Activated B cell treated with CpG ODN at 0.5 μM for 24 hours (primary cell): ENCODE measurements at regions not wholly inside any gene's neighbourhood (a gene's known extent, or its start where the extent isn't known, plus 50 kb on each side); places are given as distances from the start of the nearest gene placed in this dataset.

Experiments
- ATAC-seq: fragments of 200-7000 bp; cut with Tn5 transposase; one replicate; pipeline ENCODE4 v1.10.0; 2021; ENCODE audit warnings: low read depth, mild to moderate bottlenecking, moderate library complexity
- CTCF ChIA-PET: fragments of 350-600 bp; sonication (Branson Sonifier 250); formaldehyde crosslinking; loops from one replicate; lab custom pipeline; 2021; ENCODE audit warnings: antibody characterized with exemption; lab: Charles Lee
- POLR2A ChIA-PET: fragments of 350-600 bp; sonication (Branson Sonifier 250); formaldehyde crosslinking; loops from one replicate; lab custom pipeline; 2021; ENCODE audit warnings: antibody characterized with exemption; lab: Charles Lee
- DNase-seq: peaks from one replicate; pipeline ENCODE4 v3.0.0; 2022
- H3K27ac Mint-ChIP-seq: one replicate; pipeline ENCODE4 v1.8.0; 2020; ENCODE audit warnings: mixed read lengths
- H3K27me3 Mint-ChIP-seq: one replicate; pipeline ENCODE4 v1.8.0; 2021; ENCODE audit warnings: mixed read lengths
- H3K36me3 Mint-ChIP-seq: one replicate; pipeline ENCODE4 v1.8.0; 2021; ENCODE audit warnings: low read depth, mixed read lengths
- H3K4me1 Mint-ChIP-seq: one replicate; pipeline ENCODE4 v1.8.0; 2021; ENCODE audit warnings: mixed read lengths
- H3K4me3 Mint-ChIP-seq: one replicate; pipeline ENCODE4 v1.8.0; 2020; ENCODE audit warnings: mild to moderate bottlenecking, mixed read lengths
- H3K9me3 Mint-ChIP-seq: one replicate; pipeline ENCODE4 v1.8.0; 2020; ENCODE audit warnings: mixed read lengths
- CTCF ChIP-seq: fragments of 200-600 bp; IDR thresholded peaks from one replicate; pipeline ENCODE4 v1.8.0; 2022; ENCODE audit warnings: antibody characterized with exemption, mild to moderate bottlenecking
- intact Hi-C: fragments of 100-400 bp; cut with micrococcal nuclease; formaldehyde crosslinking; loops from one replicate; pipeline ENCODE4 v1.15.1; 2024

- TF ChIP-seq CTCF = no peak
- H3K27ac Mint-ChIP-seq = no peak overlapping the region
- no peaks in the 10 kb centered on the region for H3K9me3 Mint-ChIP-seq
- H3K4me3 Mint-ChIP-seq = no peak overlapping the region
- H3K27me3 Mint-ChIP-seq = no peaks in the 10 kb centered on the region
- POLR2A ChIA-PET = no interaction called here
- intact Hi-C loops = no loop called here
- no peak for DNase-seq
- CTCF ChIA-PET = no interaction called here
- no peaks in the 10 kb centered on the region for H3K36me3 Mint-ChIP-seq
- H3K4me1 Mint-ChIP-seq = no peaks in the 10 kb centered on the region
- ATAC-seq = no peak
Observed at GRCh38 chr13:105220063-105220462, 1315.4 kb downstream of the EFNB2 start.

DNA sequence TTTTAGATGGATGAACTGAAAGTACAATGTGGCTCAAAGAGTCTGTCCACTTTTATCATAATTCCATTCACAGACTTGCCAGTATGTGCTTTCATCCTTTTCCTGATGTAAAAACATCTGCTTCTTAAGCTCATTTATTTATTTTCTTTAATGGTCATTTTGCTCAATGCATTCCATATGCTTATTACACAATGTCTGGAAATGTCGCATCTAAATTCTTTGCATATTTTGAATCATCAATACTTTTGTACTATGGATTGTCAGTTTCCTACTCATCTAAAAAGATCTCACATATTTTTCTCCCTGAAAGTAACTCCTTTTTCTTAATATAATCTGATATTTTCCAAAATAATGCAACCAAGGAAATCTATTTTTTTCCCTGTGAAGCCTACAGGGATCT, 1315.8 kb downstream of the EFNB2 start:
- H3K9me3 Mint-ChIP-seq = no peaks in the 10 kb centered on the region
- H3K27ac Mint-ChIP-seq = no peak overlapping the region
- POLR2A ChIA-PET = no interaction called here
- ATAC-seq (no peak), DNase-seq (no peak)
- H3K36me3 Mint-ChIP-seq = no peaks in the 10 kb centered on the region
- intact Hi-C loops = no loop called here
- H3K4me3 Mint-ChIP-seq = no peak overlapping the region
- no peak for TF ChIP-seq CTCF
- no peaks in the 10 kb centered on the region for H3K27me3 Mint-ChIP-seq
- CTCF ChIA-PET = no interaction called here
- no peaks in the 10 kb centered on the region for H3K4me1 Mint-ChIP-seq

GRCh38 chr13:105213512-105213911, 1322.0 kb downstream of the EFNB2 start:
- Mint-ChIP-seq H3K27ac (no peak overlapping the region), H3K4me3 (no peak overlapping the region), H3K9me3 (no peaks in the 10 kb centered on the region), H3K4me1 (no peaks in the 10 kb centered on the region), H3K36me3 (no peaks in the 10 kb centered on the region), H3K27me3 (no peaks in the 10 kb centered on the region)
- DNase-seq (no peak), ATAC-seq (no peak)
- TF ChIP-seq CTCF = no peak
- intact Hi-C loops = no loop called here
- ChIA-PET POLR2A (no interaction called here), CTCF (no interaction called here)

DNA sequence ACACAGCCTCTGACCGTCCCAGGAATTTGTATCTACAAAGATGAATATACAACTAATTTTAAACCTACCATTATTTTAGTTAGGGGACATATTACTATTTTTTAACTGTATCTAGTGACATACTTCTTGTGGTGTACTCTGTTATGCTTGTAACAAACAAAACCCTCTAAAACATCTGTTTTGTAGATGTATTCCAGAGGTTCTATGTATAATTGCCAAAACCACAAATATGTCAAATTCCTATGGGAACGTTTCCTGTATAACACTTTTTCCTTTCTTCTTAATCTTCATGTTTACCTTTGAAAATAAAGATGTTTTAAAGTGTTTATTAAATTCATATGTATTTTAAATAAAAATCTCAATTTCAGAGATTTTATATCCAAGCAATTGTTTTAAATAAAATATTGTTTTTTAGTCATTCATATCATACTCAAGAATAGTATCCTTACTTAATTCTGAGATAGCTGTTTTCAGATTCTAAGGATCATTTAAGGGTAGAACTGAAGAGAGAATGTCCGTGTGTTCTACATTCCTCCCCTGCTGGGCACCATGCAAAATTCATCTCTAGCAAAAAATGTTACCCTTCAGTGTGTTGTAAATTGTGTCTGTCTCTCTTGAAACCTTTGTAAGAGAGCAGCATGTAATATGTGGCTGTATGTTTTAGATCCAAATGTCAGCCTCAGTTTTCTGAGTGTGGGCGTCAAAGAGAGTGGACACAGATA, 1327.7 kb downstream of the EFNB2 start:
- TF ChIP-seq CTCF = no peak
- H3K27ac Mint-ChIP-seq = no peak overlapping the region
- no peaks in the 10 kb centered on the region for H3K9me3 Mint-ChIP-seq
- no peaks in the 10 kb centered on the region for H3K27me3 Mint-ChIP-seq
- H3K4me1 Mint-ChIP-seq = no peaks in the 10 kb centered on the region
- POLR2A ChIA-PET = no interaction called here
- intact Hi-C loops = no loop called here
- no peak overlapping the region for H3K4me3 Mint-ChIP-seq
- DNase-seq (no peak), ATAC-seq (no peak)
- CTCF ChIA-PET = no interaction called here
- no peaks in the 10 kb centered on the region for H3K36me3 Mint-ChIP-seq

GRCh38 chr13:105202354-105202753, 1333.1 kb downstream of the EFNB2 start:
- ChIA-PET CTCF (no interaction called here), POLR2A (no interaction called here)
- no peaks in the 10 kb centered on the region for H3K4me1 Mint-ChIP-seq
- no peaks in the 10 kb centered on the region for H3K27me3 Mint-ChIP-seq
- no peaks in the 10 kb centered on the region for H3K36me3 Mint-ChIP-seq
- ATAC-seq (no peak), DNase-seq (no peak)
- no peak for TF ChIP-seq CTCF
- no peak overlapping the region for H3K4me3 Mint-ChIP-seq
- no peak overlapping the region for H3K27ac Mint-ChIP-seq
- no peaks in the 10 kb centered on the region for H3K9me3 Mint-ChIP-seq
- intact Hi-C loops = no loop called here
